ENCODE measurements at regions not wholly inside any gene's neighbourhood (a gene's known extent, or its start where the extent isn't known, plus 50 kb on each side); places are given as distances from the start of the nearest gene placed in this dataset.

DNA sequence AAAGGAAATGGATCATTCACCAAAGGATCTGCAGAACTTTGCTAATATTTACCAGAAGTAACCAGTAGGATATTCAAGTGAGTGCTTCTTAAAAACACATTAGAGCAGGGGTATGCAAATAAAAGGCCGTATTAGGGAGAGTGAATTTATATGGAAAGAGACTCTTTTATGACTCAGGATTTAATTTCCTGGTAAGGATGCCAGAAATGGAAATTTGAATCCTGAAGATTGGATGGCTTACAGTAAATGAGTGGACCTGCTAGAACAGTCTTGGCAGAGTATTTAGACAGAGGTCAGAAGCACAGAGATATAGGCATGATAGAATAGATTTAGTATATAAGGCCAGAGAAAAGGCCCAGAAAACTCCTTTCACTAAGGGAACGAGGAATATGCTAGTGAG lies 201.6 kb downstream of the SLITRK5 start:
- DNase-seq (ENCODE audit: low read depth in 4 of 4, low spot score in 1 of 4), result no peak

GRCh38 chr13:87877477-87877876 lies 206.3 kb downstream of the SLITRK5 start:
- DNase-seq (ENCODE audit: low read depth in 4 of 4, low spot score in 1 of 4), result no peak

DNA sequence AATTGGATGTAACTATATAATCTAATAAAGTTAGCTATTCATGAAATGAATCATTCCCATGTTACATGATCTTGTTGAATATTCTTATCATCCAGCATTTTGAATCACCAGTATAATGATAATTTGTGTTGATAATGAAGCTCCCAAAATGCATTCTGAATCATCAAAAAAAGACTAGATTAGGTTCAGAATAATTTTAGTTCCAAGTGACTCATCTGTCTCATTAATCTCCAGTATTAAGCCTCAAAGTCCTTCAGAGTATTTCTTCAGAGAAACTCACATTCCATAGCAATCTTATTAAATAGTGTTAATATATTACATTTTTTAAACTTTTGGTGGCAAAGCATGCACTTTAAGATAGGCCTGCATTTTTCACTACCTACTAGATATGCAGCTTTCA lies 207.5 kb downstream of the SLITRK5 start:
- DNase-seq (ENCODE audit: low read depth in 4 of 4, low spot score in 1 of 4), result no peak

- no peak for DNase-seq (ENCODE audit: low read depth in 4 of 4, low spot score in 1 of 4)
Measured at GRCh38 chr13:87884884-87885283, 213.7 kb downstream of the SLITRK5 start.

GRCh38 chr13:87887459-87888123 lies 216.4 kb downstream of the SLITRK5 start:
- no peak for DNase-seq (ENCODE audit: low read depth in 4 of 4, low spot score in 1 of 4)

- DNase-seq (ENCODE audit: low read depth in 4 of 4, low spot score in 1 of 4), result no peak
Measured at GRCh38 chr13:87889254-87889653, 218.1 kb downstream of the SLITRK5 start.

DNA sequence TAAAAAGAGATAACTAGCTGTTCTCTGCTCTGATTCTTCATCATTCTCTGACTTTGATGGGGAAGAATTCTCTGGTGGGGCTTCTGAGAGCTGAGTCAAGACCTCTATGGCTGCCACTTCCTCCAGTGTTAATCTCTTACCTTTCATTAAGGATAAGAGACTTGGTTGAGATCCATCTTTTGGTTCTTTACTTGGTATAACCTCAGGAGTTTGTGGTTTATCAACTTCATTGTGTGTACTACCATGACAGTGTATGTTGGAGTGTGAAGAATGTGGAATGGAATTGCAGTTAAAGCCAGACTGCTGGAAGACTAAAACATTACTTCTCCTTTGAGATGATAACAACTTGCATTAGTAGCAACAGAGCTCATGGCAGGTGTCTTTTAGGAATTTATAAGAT lies 222.0 kb downstream of the SLITRK5 start:
- no peak for DNase-seq (ENCODE audit: low read depth in 4 of 4, low spot score in 1 of 4)

DNA sequence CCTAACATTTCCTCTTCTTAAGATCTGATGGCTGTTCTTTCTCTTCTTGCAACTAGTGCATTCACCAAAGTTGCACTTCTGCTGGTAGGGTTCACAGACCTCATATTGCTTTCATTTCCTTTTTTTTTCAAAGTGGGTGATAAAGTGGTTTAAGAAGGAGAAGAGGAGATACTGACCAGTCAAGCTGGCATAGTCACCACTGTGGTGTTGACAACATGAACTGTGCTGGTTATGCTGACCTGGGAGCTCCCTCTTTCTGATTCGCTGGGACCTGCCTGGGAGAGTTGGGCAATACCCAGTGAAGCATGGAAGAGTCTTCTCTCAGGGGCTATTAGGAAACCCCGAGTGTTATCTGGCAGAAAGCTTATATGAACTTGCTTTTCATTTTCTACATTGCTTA lies 222.9 kb downstream of the SLITRK5 start:
- no peak for DNase-seq (ENCODE audit: low read depth in 4 of 4, low spot score in 1 of 4)

GRCh38 chr13:87903553-87903952 lies 232.4 kb downstream of the SLITRK5 start:
- no peak for DNase-seq (ENCODE audit: low read depth in 4 of 4, low spot score in 1 of 4)

GRCh38 chr13:87906411-87906810 lies 235.2 kb downstream of the SLITRK5 start:
- no peak for DNase-seq (ENCODE audit: low read depth in 4 of 4, low spot score in 1 of 4)

GRCh38 chr13:87907202-87907601 lies 236.0 kb downstream of the SLITRK5 start:
- DNase-seq (ENCODE audit: low read depth in 4 of 4, low spot score in 1 of 4), result no peak

DNA sequence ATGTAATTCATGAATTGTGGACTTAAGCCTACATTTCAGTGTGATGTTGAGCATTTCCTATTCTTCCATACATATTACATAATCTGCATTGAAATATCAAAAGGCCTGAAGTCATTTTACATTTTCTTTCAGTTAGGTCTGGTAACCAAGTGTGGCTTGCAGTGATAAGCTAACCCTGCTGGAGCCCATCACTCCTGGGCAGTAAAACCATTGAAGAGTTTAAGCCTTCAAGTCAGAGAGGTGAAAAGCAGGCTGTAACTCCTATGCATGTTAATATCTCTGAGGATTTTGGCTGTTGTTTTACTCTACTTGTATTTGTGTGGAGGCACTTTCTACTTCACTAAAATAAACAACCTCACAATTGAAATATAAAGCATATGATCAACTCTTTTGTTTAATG lies 248.8 kb downstream of the SLITRK5 start:
- no peak for DNase-seq (ENCODE audit: low read depth in 4 of 4, low spot score in 1 of 4)

- DNase-seq (ENCODE audit: low read depth in 4 of 4, low spot score in 1 of 4), result no peak
Measured at GRCh38 chr13:87923753-87924152, 252.6 kb downstream of the SLITRK5 start.

GRCh38 chr13:87925006-87925405 lies 253.8 kb downstream of the SLITRK5 start:
- no peak for DNase-seq (ENCODE audit: low read depth in 4 of 4, low spot score in 1 of 4)

DNA sequence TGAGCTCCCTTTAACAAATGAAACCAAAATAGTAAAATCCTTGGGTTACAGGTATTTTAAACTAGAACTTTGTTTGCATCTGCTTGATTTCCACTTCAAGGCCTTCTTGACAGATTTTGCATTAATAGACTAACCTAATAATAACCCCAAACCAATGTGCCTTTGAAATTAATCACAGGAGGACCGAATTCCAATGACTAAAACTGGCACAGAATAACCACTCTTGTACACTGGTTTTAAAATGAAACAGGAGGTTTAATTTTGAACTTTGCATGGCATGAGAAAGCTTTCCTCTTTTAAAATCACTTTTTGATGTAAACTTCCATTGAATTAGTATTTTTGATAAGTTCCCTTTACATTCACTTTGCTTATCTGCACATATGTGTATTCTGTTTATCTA lies 269.6 kb downstream of the SLITRK5 start:
- no peak for DNase-seq (ENCODE audit: low read depth in 4 of 4, low spot score in 1 of 4)

- no peak for DNase-seq (ENCODE audit: low read depth in 4 of 4, low spot score in 1 of 4)
Measured at GRCh38 chr13:87941226-87941625, 270.1 kb downstream of the SLITRK5 start.

DNA sequence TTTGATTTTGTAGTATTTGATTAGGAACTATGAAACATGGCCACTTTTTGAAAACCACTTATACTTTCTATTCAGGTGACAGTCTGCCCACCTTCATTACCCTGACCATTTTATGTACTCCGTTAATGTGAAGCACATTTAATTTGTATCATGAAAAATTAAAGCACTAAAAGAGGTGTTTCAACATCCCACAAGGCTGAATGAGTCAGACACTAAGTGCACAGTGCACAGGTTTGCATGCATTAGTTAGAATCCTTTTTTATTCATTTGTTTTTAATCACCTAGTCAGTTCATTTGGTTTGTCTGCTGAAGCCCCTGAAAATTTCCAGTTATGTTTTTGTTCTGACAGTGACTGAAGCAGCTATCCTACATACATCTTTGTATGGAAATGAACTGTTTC lies 271.0 kb downstream of the SLITRK5 start:
- DNase-seq (ENCODE audit: low read depth in 4 of 4, low spot score in 1 of 4), result no peak

GRCh38 chr13:87944038-87944437 lies 272.9 kb downstream of the SLITRK5 start:
- no peak for DNase-seq (ENCODE audit: low read depth in 4 of 4, low spot score in 1 of 4)

DNA sequence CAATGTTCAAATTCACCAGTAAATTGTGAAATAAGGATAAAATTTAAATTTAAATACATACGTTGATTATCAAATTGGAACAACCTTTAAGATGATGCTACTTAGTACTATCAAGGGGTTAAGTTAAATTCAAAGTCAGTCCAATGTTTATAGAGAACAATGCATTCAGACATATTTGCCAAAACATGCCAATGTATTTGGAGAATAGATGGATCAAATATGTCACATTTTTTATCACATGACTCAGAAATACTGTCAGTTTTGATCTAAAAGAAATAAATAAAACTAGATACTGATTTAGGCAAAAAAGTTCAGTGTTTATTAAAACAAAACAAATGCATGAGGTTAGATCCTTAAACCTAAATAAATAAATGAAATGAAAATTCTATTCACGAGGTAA lies 281.2 kb downstream of the SLITRK5 start:
- DNase-seq (ENCODE audit: low read depth in 4 of 4, low spot score in 1 of 4), result no peak

DNA sequence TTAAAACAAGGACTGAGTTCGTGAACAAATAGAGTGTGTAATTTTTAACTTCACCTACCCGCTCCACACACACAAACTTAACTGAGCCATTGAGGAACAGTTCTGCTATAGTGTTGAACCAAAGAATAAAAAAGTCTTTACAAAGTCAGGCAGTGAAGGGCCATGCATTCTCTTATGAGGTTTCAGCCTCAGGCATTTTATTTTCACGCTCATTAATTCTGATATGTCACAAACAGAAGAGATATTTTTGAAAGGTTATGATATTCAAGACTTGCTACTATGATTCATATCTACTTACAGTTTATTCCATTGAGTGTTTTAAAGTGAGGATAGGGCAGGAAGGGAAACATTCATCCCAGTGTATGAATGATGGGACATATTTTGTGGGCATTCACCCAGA lies 282.2 kb downstream of the SLITRK5 start:
- no peak for DNase-seq (ENCODE audit: low read depth in 4 of 4, low spot score in 1 of 4)

- no peak for DNase-seq (ENCODE audit: low read depth in 4 of 4, low spot score in 1 of 4)
Measured at GRCh38 chr13:87954091-87954490, 282.9 kb downstream of the SLITRK5 start.

GRCh38 chr13:87961546-87961945 lies 290.4 kb downstream of the SLITRK5 start:
- no peak for DNase-seq (ENCODE audit: low read depth in 4 of 4, low spot score in 1 of 4)

DNA sequence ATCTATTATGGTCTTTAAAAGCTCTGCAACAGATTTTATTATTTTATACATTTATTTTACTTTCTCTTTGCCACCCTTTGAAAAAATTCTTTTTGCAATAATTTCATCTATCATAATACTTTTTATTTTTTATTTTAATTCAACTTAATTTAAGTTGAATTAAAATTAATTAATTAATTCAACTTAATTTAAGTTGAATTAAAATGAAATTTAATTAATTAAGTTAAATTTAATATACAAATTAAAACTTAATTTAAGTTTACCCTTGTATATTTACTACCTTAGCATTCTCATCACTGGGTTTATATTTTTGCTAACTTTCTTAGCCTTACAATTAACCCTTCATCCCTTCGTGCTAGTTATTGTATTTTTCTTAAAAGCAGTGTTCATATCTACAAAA lies 301.4 kb downstream of the SLITRK5 start:
- DNase-seq (ENCODE audit: low read depth in 4 of 4, low spot score in 1 of 4), result no peak

DNA sequence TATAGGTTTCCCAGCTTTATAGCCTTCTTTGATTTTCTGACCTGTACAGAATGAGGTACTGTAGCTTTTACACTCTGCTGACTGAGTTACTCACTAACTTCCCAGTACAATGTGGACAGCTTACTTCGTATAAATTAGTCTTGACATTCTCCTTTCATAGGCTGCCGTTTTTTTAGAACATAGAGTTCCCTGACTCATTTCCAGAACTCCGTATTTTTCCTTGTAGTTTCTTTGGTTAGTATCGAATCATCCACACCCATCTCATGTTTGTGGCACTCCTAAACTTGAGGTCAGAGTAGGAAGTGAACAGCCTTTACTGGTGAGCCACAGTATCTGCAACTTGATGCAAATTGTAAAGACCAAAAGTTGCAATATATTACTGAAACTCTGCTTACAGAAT lies 303.9 kb downstream of the SLITRK5 start:
- DNase-seq (ENCODE audit: low read depth in 4 of 4, low spot score in 1 of 4), result no peak
